Hepatic stellate cell (primary cell): ENCODE measurements at regions not wholly inside any gene's neighbourhood (a gene's known extent, or its start where the extent isn't known, plus 50 kb on each side); places are given as distances from the start of the nearest gene placed in this dataset.
A peak's percentile ranks its signal among the peaks of the same experiment; 100 is the strongest.

Experiments used
- DNase-seq: peaks from one replicate; pipeline ENCODE4 v3.0.0; 2011; ENCODE audit warnings: low spot score

GRCh38 chr3:89762405-89762804 is 655.0 kb downstream of the EPHA3 start:
- no peak for DNase-seq

GRCh38 chr3:89783341-89783927 is 676.0 kb downstream of the EPHA3 start:
- DNase-seq = peak; percentile 0

DNA sequence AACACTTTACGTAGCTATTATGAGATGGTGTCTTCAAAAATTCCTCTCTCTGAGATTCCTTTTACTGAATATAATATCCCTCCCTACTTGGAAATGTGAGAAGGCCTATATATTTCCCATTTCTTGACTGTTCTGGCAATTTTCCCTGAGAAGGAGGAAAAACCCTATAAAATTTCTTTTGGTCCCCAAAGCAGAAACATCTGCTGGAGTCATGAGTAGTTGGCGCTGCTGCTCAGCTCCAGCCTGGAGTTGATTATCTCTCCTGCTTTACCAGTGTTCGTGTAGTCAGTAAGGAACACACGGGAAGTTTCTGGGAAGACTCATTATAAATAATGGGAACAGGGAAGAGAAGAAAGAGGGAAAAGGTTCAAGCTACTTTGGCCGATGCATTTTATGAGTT is 680.1 kb downstream of the EPHA3 start:
- no peak for DNase-seq

DNA sequence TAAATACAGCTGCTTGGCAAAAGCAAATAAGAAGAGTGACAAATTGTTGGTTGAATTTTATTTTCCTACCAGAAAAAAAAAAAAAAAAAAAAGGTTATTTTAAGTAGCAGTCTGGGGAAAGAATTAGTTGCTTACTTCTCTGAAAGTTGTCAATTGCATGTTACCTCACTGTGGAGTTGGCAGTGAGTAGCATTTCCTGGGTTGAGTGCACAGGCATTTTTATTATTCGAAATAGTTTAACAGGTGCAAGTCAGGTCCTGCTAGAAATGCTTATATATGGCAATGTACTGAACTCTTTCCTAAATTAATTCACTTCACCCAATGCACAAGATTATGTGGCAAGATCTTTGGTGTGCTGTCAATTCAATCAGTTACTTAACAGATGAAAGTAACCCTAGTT is 680.6 kb downstream of the EPHA3 start:
- DNase-seq = no peak

- DNase-seq = no peak
These were observed 688.1 kb downstream of the EPHA3 start for GRCh38 chr3:89795506-89795905.

GRCh38 chr3:89802881-89803280 is 695.5 kb downstream of the EPHA3 start:
- DNase-seq = no peak

GRCh38 chr3:89803711-89804110 is 696.3 kb downstream of the EPHA3 start:
- no peak for DNase-seq

DNA sequence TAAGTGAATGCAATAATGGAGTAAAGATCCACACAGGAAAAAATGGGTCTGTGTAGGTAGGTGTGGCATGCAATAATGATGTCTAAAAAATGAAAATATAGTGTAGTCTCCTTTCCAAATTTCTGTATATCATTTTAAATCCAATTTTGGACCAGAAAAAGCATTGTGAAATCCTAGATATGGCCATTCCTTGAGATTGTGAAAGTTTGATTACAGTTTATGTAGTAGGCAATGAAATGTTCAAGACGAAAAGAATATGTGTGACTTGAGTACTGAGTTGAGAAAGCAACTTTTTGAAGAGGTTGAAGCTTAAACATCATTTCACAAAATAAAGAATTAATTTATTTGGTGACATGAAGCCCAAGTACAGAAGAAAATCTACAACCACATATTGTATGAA is 698.7 kb downstream of the EPHA3 start:
- DNase-seq = no peak

DNA sequence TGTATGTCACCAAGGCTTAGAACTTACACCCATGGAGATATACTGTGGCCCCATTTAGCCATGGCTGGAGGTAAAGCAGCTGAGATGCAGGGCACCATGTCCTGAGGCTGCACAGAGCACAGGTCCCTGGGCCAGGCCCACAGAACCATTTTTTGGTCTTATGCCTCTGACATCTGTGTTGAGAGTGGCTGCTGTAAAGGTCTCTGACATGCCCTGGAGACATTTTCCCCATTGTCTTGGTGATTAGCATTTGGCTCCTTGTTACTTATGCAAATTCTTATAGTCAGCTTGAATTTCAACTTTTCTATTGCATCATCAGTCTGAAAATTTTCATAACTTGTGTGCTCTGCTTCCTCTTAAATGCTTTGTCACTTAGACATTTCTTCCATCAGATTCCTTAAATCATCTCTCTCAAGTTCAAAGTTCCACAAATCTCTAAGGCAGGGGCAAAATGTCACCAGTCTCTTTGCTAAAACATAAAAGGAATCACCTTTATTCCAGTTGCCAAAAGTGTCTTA is 701.3 kb downstream of the EPHA3 start:
- no peak for DNase-seq

- no peak for DNase-seq
These were observed 706.1 kb downstream of the EPHA3 start for GRCh38 chr3:89813500-89813899.

GRCh38 chr3:89841041-89841440 is 733.6 kb downstream of the EPHA3 start:
- no peak for DNase-seq

- no peak for DNase-seq
These were observed 737.6 kb downstream of the EPHA3 start for GRCh38 chr3:89845053-89845452.

DNA sequence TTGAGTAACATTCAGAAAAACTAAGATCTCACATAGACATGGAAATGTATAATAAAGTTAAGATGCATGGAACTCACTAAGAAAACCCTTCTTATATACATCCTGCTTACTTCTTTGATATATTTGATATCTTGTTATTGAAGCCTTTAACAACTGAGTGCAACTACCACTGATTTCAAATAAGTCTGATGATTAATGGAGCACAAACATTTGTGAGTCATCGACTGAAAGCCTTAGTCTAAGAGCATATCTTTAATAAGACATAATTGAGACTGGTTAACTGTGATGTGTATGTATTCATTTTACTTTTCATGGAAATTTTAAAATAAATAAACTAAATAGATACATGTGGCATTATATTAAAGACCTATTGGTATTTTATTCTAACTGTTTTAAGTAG is 740.5 kb downstream of the EPHA3 start:
- DNase-seq = no peak

DNA sequence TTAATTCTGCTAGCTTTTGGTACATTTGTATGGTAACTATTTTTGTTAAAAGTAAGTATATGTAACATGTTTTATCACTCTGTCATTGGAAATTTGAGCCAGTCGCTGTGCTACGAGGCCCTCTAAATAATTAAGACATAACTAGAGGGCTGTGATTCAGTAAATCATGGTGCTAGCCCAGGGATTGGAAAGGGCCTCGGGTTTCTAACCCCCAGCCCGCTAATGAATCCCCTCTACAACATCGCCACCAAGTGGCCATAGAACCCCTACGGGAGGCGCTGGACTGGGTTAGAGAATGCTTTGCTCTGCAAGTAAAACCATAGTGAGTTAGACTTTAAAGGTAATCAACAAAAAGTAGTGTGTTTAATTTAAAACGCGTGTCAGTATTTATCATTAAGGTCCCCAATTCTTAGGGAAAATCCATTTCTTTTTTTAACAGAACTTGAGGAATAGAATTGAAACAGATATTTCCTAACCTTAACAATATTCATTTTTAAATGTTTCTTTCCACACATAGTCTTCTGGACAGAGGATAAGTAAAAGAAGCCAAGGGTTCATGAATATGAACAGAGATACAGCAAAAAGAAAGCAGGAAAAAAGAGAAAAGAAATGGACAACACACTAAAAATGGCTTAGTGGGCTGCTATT is 744.7 kb downstream of the EPHA3 start:
- DNase-seq = peak; percentile 7

- DNase-seq = no peak
These were observed 752.3 kb downstream of the EPHA3 start for GRCh38 chr3:89859757-89860156.

DNA sequence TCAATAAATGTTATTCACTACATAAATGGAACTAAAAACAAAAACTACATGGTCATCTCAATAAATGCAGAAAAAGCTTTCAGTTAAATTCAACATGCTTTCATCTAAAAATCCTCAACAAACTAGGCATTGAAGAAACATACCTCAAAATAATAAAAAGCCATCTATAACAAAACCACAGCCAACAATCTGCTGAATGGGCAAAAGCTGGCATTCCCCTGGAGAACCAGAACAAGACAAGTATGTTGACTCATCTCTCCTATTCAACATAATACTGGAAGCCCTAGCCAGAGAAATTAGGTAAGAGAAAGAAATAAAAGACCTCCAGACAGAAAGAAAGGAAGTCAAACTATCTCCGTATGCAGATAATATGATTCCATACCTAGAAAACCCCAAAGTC is 759.9 kb downstream of the EPHA3 start:
- no peak for DNase-seq

DNA sequence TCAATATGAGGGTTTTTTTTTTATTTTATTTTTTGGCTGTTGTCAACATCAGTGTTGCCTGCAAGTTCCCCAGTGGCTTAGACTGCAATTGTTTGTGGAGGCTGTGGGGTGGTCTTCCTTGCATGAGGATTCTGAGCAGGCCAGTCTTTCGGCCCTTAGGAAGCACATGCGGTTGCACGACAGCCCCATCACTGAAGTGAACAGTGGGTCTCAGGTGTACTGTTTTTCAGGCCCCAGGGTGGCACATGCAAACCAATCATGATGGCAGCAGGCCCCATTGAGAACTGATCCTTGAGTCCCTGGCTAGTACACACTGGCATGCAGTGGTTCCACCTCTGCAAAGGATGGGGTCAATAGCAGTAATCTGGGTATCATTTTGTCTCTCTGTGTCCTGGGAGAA is 768.7 kb downstream of the EPHA3 start:
- DNase-seq = no peak

DNA sequence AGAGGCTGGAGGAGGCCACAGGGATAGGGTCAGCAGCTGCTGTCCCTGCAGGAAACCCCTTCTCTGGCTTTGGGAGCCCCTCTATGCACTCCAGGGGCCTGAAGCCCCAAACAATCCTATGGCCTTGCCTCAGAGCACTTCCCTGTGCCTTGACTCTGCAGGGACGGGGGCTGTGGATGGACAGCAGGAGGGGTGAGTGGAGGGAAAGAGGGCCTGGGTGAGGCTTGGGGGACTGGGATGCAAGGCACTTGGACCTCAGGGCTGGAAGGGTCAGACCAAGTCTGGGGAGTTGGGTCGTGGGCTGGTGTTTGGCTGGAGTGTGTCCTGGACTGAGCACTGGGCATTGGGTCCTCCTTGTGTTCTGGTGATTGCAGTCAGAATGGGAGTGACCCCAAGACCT is 769.8 kb downstream of the EPHA3 start:
- no peak for DNase-seq

GRCh38 chr3:89889386-89889785 is 782.0 kb downstream of the EPHA3 start:
- no peak for DNase-seq

GRCh38 chr3:89908711-89909213 is 801.3 kb downstream of the EPHA3 start:
- DNase-seq = no peak

DNA sequence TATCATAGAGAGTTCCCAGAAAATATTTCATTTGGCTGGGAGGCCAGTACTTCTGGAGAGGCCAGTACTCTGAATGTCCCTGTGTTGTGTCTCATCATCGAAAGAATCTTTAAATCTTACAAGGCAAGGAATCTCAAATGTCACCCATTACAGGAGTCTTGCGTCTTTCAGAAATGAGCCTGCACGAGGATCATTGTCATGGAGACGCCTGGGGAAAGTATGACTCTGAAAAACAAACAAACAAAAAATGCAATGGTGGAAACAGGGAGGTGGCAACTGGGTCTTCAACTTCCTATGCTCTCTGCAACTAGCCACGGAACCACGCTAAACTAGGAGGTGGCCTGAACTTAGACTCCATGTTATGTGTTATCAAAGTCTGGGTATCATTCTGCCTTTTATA is 804.6 kb downstream of the EPHA3 start:
- no peak for DNase-seq

DNA sequence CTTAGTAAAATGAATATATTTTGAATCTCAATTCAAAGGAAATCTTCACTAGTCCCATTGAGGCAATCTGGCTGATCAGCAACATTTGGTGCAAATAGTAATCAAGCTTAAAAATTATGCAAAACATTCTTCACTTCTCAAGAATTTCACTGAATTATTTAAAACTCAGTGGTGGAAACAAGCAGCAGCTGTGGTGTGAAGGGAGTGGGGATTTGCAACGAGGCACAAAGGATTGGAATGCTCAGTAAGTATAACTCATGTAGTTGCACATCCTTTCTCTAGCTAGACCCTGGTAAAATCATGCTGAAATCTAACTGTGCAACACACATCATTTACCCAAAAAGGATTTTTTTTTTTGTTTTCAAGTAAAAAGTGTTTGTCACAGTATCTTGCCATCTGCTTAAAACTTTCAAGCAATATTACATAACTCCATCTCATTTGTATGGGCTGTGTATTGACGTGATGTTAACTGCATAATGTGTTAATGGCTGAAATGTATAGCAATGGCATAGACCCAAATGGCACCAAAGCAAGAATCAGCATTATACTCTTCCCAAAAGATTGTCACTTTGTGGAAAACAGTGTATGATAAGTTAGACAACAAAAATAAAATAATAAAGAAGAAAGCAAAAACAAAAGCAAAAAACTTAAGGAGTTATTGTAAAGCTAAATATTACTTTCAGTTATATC is 816.6 kb downstream of the EPHA3 start:
- DNase-seq = no peak

DNA sequence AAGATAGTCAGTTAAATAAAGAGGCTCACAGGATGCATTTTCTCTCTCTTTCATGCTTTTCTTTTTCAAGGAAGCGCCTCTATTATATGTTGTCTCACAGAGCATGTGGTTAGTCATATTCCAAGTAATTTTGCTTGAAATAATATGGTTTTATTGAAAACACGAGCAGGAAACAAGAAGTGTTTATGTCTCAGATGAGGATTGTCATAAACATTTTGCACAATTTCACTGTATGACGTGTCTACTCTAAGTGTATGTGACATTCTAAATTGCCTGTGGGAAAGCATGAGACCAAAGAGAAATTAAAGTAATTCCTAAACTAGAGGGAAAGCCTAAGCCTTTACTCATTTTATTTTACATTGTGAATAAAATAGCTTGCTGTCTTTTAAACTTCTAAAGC is 818.6 kb downstream of the EPHA3 start:
- DNase-seq = no peak
